GM10266 (cell line): ENCODE measurements at regions not wholly inside any gene's neighbourhood (a gene's known extent, or its start where the extent isn't known, plus 50 kb on each side); places are given as distances from the start of the nearest gene placed in this dataset.

ENCODE experiments used
- DNase-seq: peaks from one replicate; pipeline ENCODE4 v3.0.0; 2012; ENCODE audit errors: extremely low spot score
- CTCF ChIP-seq: IDR thresholded peaks from 2 replicates; pipeline ENCODE4 v1.5.1; 2012; ENCODE audit warnings: mild to moderate bottlenecking, low read depth; ENCODE audit not compliant: control insufficient read depth, insufficient read depth; ENCODE audit errors: missing control alignments

- TF ChIP-seq CTCF: no peak
- DNase-seq: no peak
Observed at GRCh38 chr1:240672132-240672811, 60.3 kb upstream of the GREM2 start.

- no peak for DNase-seq
- no peak for TF ChIP-seq CTCF
Observed at GRCh38 chr1:240667351-240667750, 55.4 kb upstream of the GREM2 start.

GRCh38 chr1:240666568-240667198 is 54.7 kb upstream of the GREM2 start:
- DNase-seq: no peak
- TF ChIP-seq CTCF: no peak

- no peak for TF ChIP-seq CTCF
- no peak for DNase-seq
Observed at GRCh38 chr1:240663169-240663879, 51.4 kb upstream of the GREM2 start.
